Myocyte (in vitro differentiated cells): ENCODE measurements at regions not wholly inside any gene's neighbourhood (a gene's known extent, or its start where the extent isn't known, plus 50 kb on each side); places are given as distances from the start of the nearest gene placed in this dataset.
A peak's percentile ranks its signal among the peaks of the same experiment; 100 is the strongest.
"Not testable (repeated sequence)": the region's sequence is repeated elsewhere in the genome, so short reads cannot be mapped to it uniquely, and the experiment has no call there.

Source experiments
- DNase-seq: peaks from one replicate; pipeline ENCODE4 v3.0.0-alpha.2; 2012; ENCODE audit warnings: low read depth

DNA sequence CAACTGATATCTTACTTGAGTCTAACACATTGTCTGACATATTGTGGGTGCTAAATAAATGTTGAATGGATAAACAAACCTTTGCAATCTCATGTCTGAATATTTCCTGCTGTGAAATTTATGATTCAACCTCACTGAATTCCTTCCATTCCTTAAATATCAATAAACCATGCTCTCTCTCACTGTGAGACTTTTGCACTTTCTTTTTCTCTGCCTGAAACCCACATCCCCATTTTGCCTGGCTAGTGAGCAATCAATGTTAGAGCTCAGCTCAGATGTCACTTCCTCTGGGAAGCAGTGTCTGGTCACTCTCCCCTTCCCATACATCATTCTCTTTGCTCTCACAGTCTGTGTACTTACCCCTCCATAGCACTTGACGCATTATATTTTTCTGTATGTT is 383.7 kb upstream of the TRPC7 start:
- no peak for DNase-seq

DNA sequence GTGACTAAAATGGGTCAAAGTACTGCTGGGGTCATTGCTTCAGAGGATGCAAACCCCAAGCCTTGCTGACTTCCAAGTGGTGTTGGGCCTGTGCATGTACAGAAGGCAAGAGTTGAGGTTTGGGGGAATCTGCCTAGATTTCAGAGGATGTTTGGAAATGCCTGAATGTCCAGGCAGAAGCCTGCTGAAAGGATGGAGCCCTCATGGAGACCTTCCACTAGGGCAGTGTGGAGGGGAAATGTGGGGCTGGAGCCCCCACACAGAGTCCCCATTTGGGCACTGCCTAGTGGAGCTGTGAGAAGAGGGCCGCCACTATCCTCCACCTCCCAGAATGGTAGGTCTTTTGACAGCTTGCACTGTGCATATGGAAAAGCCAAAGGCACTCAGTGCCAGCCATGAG is 377.7 kb upstream of the TRPC7 start:
- no peak for DNase-seq

- DNase-seq = no peak
Measured at GRCh38 chr5:136740228-136740627, 374.9 kb upstream of the TRPC7 start.

DNA sequence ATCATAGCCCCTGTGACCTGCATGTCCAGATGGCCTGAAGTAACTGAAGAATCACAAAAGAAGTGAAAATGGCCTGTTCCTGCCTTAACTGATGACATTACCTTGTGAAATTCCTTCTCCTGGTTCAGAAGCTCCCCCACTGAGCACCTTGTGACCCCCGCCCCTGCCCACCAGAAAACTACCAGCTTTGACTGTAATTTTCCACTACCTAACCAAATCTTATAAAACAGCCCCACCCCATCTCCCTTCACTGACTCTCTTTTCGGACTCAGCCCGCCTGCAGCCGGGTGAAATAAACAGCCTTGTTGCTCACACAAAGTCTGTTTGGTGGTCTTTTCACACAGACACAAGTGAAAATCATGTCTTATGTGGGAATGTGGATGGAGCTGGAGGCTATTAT is 373.9 kb upstream of the TRPC7 start:
- DNase-seq = not testable (repeated sequence)

DNA sequence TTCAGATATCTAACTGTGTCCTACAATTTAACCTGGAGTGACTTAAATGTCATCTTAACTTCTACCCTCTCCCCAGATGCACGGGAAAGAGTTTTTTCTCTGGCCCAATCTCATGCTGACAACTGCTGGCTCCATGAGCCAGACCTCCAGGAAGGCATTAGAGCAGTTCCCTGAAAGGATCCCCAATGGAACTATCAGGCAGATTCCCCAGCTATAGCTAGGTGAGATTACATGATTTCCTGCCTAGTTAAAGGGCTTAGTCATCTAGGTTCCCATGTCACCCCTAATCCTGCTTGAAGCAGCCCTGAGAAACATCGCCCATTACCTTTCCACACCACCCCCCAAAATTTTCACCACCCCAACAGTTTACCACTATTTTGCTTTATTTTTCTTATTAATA is 373.5 kb upstream of the TRPC7 start:
- no peak for DNase-seq

GRCh38 chr5:136736021-136736420 is 370.7 kb upstream of the TRPC7 start:
- no peak for DNase-seq

GRCh38 chr5:136735611-136736010 is 370.3 kb upstream of the TRPC7 start:
- not testable (repeated sequence) for DNase-seq

GRCh38 chr5:136734628-136735027 is 369.3 kb upstream of the TRPC7 start:
- DNase-seq = no peak

DNA sequence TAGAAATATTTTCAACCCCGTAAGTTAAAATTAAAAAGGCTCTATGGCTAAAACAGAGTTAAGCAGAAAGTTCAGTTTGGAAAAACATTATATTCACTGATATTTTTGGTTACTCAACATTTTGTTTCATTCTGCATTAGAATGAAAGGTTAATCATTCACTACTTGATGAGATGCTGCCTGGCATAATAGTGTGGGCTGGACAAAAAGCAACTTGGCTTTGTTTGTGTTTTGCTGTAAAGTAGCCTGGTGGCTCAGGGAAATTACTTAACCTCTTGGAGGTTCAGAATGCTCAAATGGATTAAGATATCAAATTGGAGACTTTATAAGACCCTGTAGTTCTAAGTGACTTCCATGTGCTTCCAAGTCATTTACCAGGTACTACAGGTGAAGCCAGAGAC is 367.4 kb upstream of the TRPC7 start:
- no peak for DNase-seq

DNA sequence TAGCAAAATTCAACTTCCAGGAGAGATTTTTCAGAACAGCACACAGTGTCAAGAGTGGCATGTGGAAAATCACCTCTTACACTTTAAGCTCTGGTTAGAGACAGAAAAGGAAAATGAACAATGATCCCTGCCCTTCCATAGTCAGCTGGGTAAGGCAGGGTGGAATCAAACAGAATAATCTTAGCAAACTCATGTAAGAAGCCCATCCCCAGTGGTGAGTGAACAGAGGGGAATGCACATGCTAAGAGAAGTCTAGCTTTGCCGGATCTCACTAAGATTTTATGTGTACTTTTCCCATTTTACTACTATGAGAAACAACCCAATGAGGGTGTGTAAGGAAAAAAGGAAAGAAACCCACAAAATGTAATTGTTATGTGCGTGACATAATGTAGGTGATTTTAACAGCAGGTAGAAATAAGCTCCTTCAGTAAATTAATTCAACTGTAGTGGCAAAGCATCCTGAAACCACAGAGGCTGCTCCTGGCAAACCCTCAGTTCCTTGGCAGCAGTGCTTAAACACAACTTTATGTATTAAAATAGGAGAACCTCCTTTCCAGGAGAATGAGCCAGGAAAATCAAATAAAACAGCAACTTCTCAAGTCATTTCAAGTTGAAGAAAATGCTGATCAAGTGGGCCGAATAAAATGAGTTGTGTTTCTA is 366.0 kb upstream of the TRPC7 start:
- no peak for DNase-seq

GRCh38 chr5:136730426-136730825 is 365.1 kb upstream of the TRPC7 start:
- DNase-seq = no peak

- peak; percentile 8 for DNase-seq
Measured at GRCh38 chr5:136729901-136730355, 364.6 kb upstream of the TRPC7 start.

DNA sequence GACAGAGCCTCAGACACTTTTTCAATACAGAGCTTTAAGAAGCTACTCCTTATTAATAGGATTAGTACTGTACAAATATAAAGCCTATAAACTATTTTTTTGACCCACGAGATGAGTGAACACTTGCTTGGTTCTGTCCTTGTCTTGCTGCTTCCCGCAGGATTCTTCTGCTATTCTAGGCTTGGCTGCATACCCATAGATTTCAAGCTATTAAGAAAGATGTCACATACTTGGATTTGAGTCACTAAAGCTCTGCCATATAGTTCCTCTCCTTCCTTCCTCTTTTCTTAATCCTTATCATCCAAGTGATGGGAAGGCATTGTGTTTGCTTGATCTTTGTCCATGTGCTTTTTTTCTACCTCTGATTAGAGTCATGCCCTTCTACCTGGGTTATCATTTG is 361.2 kb upstream of the TRPC7 start:
- DNase-seq = no peak

DNA sequence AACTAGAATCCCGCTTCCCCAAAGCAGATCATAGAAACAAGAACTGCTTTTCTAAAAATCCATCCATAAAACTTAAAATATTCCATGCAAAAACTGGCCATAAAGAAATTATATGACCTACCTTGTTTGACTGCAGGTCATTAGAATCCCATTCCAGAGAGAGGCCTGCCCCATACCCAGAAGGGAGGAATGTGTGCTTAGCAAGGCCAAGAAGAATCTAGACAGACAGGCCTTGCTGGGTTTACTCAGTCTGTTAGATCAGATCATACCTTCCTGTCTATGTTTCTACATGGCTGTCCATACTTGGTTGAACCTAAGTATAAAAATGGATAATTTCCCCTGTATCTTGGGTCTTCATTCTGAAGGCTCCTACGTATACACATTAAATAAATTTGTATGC is 358.8 kb upstream of the TRPC7 start:
- no peak for DNase-seq

GRCh38 chr5:136722581-136722980 is 357.2 kb upstream of the TRPC7 start:
- DNase-seq = no peak

GRCh38 chr5:136722086-136722485 is 356.7 kb upstream of the TRPC7 start:
- DNase-seq = no peak

- DNase-seq = no peak
Measured at GRCh38 chr5:136720674-136721073, 355.3 kb upstream of the TRPC7 start.

DNA sequence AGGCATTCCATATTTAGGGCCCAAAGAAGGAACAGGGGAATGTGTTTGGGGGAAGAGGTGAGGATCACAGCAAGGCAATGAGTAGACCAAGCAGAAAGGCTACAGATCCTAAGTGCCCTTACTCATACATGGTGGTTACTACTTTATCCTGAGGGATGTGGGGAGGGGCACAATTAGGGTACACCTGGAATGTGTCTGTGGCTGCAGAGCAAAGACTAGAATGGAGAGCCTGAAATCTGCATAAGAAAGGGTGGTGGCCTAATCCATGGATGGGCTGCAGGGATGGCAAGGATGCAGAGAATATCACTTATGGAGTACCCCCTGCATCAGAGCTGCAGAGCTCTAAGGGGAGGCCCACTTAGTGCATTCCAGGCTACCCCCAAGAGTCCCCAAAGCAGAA is 352.6 kb upstream of the TRPC7 start:
- DNase-seq = no peak

DNA sequence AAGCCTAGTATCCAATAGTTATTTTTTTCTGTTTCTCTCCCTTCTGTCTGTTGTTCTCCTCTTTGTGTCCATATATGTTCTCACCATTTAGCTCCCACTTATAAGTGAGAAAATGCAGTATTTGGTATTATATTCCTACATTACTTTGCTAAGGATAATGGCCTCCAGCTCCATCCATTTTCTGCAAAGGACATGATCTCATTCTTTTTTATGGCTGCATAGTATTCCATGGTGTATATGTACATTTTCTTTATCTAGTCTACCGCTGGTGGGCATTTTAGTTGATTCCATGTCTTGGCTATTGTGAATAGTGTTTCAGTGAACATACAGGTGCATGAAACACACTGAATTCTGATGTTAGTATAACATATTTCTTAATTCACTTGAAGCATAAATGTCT is 348.9 kb upstream of the TRPC7 start:
- no peak for DNase-seq

- no peak for DNase-seq
Measured at GRCh38 chr5:136712628-136713027, 347.3 kb upstream of the TRPC7 start.

DNA sequence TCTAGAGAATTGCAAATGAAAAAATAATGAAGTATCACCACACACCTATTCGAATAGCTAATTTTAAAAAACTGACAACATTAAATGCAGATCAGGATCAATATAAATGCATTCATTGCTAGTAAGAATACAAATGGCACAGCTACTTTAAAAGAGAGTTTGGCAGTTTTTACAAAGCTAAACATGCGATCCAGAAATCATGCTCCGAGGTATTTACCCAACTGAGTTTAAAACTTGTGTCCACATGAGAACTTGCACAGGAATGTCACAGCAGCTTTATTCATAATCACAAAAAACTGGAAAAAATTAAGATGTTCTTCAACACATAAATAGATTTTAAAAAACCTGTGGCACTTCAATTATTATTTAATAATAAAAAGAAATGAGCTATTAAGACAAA is 345.5 kb upstream of the TRPC7 start:
- DNase-seq = no peak

DNA sequence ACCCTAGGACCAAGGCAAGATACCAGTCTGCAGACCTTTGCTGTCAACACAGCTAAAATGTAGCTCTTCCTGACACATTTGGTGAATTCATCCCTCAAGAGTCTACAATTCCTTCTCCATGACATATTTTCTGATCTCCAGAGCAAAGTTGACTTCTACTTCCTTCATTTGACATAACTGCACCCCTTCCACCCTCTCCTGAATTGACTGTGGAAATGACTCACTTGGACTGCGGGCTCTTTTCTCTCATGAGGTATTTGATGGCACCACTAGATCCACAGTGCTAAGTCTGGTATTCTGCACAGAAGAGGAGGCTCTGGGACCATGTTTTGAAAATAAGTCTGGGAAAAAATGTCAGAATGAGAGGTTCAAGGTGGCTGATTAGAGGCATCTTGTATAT is 338.4 kb upstream of the TRPC7 start:
- peak; percentile 0 for DNase-seq

DNA sequence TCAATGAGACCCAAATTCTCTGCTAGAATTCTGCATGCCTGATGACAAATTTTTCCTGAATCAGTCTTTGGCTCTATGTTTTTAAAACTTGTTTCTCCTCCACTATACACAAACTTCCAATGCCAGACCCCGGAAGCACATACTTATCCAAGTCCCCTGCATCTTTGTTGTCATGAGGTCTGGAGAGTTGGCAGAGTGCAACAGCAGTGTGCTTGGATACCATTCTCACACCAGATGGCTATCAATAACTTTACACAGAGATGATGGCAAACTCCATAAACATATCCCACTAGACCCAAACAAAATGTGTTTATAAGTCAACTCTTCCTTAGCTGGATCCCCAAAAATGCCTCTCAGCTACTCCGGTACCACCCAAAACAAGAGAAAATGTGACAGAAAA is 337.7 kb upstream of the TRPC7 start:
- DNase-seq = no peak

DNA sequence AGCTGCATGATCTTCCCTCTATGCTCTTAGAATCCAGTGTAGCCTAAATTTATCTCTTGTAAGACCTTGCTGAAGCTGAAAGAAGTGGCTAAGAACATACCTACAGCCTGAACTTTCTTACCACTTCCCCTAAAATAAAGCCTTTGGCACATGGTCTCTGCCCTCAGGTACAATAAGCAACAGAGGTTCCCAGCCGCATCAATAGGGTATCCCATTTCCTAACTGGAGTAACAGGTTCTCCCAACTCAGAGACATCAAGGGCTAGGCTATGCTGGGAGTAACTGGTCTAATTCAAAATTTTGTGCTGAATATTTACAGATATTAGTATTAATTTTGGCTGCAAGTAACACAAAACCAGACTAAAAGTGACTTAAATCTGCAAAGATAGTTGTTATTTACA is 335.8 kb upstream of the TRPC7 start:
- no peak for DNase-seq
